Dermis microvascular lymphatic vessel endothelial cell (primary cell): ENCODE measurements at regions not wholly inside any gene's neighbourhood (a gene's known extent, or its start where the extent isn't known, plus 50 kb on each side); places are given as distances from the start of the nearest gene placed in this dataset.

Experiments used
- DNase-seq, 2 donors: peaks; one replicate each; pipeline versions ENCODE4 v3.0.0 to v3.0.0-alpha.2; 2010; ENCODE audit warnings: low read depth in 2 of 2

GRCh38 chr4:59841698-59842097 is 1358.4 kb upstream of the ADGRL3 start:
- DNase-seq = no peak

GRCh38 chr4:59848457-59848856 is 1351.7 kb upstream of the ADGRL3 start:
- no peak for DNase-seq

DNA sequence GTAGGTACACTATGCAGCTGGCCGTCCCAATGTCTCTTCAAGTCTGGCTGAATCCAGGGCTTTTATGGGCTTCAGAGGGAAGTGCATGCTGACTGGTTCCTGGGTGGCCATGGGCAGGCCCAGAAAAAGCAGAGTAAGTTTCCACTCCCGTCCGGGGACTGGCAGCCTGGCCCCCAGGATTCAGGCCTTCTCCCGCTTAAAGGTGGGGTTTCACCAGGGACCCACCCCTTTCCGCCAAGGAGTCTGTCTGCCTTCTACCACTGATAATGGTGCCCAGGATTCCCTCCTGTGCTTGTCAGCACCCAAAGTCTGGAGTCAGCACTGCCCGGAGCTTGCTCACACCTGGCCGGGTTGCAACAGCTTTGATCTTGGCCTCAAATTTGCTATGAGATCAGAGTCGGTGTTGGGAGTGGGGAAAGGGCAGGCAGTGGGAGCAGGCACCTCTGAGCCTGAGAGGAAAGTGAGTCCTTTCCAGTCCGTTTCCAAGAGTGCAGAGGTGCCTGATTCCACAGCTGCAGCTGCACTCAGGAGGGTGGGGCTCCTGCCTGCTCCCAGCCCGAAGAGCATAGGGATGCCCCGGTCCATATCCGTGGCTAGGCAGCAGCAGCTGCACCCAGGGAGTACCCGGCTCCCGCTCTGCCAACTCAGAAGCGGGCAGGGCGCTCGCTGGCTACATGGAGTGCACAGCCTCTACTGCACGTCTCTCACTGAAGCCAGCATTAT is 1344.3 kb upstream of the ADGRL3 start:
- DNase-seq = no peak

DNA sequence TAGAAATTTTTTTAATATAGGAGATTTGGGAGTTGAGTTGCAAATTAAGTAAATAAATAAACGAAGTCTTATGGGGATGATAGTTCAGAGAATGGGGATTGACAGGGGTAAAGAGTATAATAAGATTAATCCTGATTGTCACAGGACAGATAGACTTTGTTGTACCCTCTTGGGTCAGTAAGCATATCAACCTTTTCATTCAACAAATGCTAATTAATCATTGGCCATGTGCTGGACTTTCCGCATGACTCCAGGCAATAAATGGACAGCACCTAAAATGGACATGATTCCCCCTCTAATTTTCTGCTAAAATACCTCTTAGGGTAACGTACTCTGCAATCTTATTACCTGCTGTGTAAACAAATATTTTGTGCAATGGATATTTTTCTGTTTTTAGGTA is 1331.1 kb upstream of the ADGRL3 start:
- DNase-seq = no peak

DNA sequence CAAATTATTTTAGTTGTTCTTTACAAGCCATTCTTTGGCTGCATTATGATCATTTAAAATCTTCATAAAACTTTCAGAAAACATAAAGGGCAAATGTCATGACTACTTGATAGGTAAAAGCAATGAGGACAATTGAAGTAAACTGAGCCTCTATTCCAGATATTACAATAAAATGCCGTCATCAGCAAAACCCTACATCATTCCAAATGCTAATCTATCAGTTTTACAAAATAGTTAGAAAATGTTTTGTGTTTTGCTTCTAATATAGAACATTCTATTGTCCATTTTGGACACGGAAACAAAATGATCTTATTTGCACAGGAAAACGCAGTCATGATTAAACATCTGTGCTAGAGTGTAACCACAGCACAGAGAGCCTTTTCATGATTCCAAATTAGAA is 1330.6 kb upstream of the ADGRL3 start:
- DNase-seq = no peak

DNA sequence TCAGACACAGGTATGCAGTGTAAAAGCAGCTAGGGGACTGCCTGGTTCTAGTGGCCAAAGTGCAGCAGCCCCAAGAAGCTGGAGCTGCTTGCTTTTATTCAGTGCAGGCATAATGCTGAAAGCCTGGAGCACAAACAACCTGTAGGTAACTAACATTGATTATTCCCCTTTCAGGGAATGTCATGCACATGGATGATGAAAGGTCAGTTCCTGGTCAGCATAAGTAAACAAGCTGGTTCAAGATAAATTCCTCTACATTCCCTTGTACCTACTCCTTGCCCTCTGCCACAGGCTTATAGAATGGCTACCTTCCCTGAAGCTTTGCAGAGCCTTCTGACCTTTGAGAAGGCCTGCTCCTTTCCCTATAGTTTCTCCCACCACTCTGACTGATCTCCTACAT is 1318.5 kb upstream of the ADGRL3 start:
- DNase-seq = no peak

DNA sequence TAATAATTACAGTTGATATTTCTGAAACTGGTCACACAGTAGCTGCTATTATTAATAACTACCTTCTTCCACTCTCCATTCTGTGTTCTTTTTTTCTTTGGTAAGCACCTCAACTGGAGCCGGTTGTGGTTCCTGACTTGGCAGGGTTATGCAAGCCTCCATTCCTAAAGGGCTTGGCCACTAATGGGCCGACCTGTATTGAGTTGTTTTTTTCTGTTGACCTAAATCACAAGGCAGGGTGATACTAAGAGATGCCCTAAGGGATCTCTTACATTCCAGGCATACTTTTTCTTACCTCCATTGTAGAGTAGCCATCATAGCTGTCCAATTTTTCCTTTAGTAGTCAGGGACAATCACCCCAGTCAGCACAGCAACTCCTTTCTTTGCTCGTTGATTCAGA is 1295.8 kb upstream of the ADGRL3 start:
- DNase-seq = no peak

DNA sequence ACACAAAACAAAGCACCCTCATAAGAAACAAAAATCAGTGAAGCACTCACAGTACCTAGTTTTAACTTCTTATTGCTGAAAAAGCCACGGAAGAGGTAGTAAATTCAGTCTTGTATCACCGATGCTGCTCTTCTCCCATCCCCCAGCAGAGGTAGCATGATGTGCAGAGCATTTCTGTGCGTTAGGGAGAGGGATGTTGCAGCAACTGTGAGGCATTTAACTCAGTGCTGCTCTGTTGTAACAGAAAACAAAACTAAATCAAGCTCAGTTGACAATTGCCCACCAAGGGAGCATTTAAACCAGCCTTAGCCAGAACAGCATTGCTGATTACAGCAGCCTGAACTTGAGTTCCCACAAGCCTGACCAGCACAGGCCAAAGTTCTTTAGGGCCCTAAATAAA is 1279.7 kb upstream of the ADGRL3 start:
- DNase-seq = no peak

GRCh38 chr4:59925290-59925689 is 1274.8 kb upstream of the ADGRL3 start:
- DNase-seq = no peak

- no peak for DNase-seq
These were observed 1263.6 kb upstream of the ADGRL3 start for GRCh38 chr4:59936566-59936965.

DNA sequence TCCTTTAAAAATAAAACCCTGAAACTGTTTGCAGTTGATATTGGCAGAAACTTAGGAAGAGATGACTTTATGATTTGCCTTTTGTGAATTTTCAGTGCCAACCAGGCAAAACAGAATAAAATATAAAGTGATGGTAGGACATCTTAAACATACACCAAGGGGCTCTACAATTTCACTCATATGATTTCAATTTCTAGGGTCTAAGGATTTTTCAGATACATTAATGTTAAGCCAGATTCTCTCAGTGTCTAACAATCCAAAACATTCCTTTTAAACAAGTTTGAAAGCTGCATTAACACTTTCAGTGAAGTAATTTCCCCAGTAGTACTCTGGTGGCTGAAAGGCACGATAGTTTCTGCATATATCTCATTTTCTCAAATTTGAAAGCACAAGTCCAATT is 1262.0 kb upstream of the ADGRL3 start:
- no peak for DNase-seq

DNA sequence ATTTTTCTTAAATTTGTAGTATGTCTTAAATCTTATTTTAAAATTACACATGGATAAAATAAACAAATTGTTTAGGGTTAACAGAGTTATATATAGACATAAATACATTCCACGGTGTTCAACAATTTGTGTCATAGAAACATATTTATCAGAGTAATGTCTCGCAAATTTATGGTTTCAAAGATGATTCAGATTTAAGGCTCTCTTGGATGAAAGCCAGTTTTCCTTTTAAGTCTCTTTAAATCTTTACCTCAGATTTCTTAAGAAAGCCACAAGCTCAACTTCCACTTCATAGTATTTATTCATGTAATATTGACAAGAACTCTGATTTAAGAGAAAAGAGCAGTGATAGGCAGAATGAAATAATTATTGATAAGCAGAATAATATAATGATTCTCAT is 1254.8 kb upstream of the ADGRL3 start:
- no peak for DNase-seq

DNA sequence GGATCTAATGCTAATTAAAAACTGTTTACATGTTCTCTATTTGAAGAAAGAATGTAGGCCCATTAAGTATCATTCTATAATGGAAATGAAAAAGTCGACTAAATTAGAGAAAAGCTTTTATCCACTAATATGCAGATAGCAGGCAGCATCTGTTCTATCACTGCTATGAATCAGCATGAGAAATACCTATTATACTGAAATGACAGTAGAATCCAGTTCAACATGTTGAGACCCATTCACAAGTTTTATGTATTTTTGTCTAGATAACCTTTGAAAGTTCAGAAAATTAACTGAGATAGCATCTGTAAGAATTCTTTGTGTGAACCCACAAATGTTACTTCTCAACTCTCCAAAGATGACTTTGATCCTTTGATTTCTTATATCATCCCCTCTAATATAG is 1254.4 kb upstream of the ADGRL3 start:
- no peak for DNase-seq

GRCh38 chr4:59956366-59956765 is 1243.8 kb upstream of the ADGRL3 start:
- DNase-seq = no peak

DNA sequence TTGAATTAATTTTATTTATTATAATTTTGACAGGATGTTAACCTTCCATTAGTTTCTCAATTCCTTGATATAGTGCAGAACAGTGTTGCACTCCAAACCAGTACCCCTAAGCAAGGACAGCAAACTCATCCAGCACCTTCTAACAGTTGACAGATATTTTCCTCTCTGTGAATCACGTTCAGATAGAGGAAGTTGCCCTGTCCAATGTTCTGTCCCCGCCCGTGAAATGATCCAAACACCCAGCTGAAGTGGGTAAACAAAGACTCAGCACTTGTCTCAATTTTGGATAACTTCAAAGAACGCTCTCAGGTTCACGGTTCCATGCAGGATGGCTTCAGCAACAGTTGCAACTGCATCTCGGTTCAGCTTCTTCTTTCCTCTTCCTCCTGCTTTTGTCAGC is 1240.0 kb upstream of the ADGRL3 start:
- no peak for DNase-seq

GRCh38 chr4:59966758-59967157 is 1233.4 kb upstream of the ADGRL3 start:
- DNase-seq = no peak

DNA sequence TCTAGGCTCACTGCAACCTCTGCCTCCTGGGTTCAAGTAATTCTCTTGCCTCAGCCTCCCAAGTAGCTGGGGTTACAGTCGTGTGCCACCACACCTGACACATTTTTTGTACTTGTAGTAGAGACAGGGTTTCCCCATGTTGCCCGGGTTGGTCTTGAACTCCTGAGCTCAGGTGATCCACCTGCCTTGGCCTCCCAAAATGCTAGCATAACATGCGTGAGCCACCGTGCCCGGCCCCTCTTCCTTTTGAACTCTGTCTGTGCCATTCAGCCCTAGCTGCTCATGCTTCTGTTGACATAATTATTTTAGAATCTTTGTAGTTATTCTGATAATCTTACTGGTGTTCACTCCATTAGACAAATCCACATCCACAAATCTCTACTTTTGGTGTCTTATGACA is 1231.3 kb upstream of the ADGRL3 start:
- DNase-seq = no peak

DNA sequence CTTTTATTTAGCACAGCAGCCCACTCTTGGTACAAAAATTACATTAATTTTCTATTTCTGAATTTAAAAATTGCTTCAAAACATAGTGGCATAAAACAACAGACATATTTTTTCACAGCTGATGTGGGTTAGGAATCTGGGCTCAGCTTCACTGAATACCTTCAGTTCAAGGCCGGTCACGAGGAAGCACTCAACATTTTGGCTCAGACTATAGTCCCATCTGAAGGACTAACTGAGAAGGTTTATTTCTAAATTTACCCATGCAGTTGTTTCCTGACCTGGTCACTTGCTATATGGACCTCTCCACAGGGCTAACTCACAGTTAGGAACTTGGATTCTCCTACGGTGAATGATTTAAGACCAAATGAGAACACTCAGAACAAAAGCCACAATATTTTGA is 1230.2 kb upstream of the ADGRL3 start:
- no peak for DNase-seq

- no peak for DNase-seq
These were observed 1228.2 kb upstream of the ADGRL3 start for GRCh38 chr4:59971952-59972351.

GRCh38 chr4:59973492-59973891 is 1226.6 kb upstream of the ADGRL3 start:
- no peak for DNase-seq

- DNase-seq = no peak
These were observed 1221.1 kb upstream of the ADGRL3 start for GRCh38 chr4:59979061-59979460.

- no peak for DNase-seq
These were observed 1216.3 kb upstream of the ADGRL3 start for GRCh38 chr4:59983852-59984251.

GRCh38 chr4:59987289-59987688 is 1212.8 kb upstream of the ADGRL3 start:
- no peak for DNase-seq

DNA sequence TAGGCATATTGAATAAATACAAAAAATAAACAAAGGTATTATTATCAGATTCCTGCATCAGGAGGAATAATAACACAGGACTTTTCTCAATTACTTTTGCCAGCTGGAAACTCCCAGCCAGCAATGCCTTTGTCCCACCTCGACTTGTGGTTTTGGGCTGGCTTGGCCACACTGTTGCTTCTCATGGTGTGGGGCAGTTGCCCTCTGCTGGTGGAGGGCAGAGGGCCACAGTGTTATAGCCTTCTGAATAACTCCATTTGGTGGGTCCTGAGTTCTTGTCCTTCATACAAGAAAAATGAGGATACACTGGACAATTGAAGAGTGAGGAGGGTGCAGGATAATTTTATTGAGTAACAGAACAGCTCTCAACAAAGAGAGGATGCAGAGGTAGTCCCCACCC is 1206.0 kb upstream of the ADGRL3 start:
- DNase-seq = no peak
